MM.1S (cell line): ENCODE measurements at regions not wholly inside any gene's neighbourhood (a gene's known extent, or its start where the extent isn't known, plus 50 kb on each side); places are given as distances from the start of the nearest gene placed in this dataset.

Experiments
- DNase-seq: peaks from one replicate; pipeline ENCODE4 v3.0.0-alpha.2; 2015
- H2AFZ ChIP-seq: fragments of 300-600 bp; sonication (generic); 2 replicates; pipeline ENCODE4 v1.6.0; 2016; ENCODE audit warnings: antibody characterized with exemption, low read length
- H3F3A ChIP-seq: fragments of 300-600 bp; sonication (generic); 2 replicates; pipeline ENCODE4 v1.6.1; 2016; ENCODE audit warnings: mild to moderate bottlenecking, antibody characterized with exemption, low read length, moderate library complexity, mixed read lengths; ENCODE audit not compliant: insufficient read depth
- H3K27ac ChIP-seq: fragments of 300-600 bp; sonication (generic); 2 replicates; pipeline ENCODE4 v1.5.1; 2016; ENCODE audit warnings: mild to moderate bottlenecking, low read length
- H3K27me3 ChIP-seq: fragments of 300-600 bp; sonication (generic); replicated peaks from 2 replicates; pipeline ENCODE4 v1.6.0; 2016; ENCODE audit warnings: low read length; ENCODE audit not compliant: insufficient read depth
- H3K36me3 ChIP-seq: fragments of 300-600 bp; sonication (generic); replicated peaks from 2 replicates; pipeline ENCODE4 v1.6.1; 2016; ENCODE audit warnings: mild to moderate bottlenecking, low read length, mixed read lengths; ENCODE audit not compliant: insufficient read depth
- H3K4me1 ChIP-seq: fragments of 300-600 bp; sonication (generic); 2 replicates; pipeline ENCODE4 v1.6.1; 2016; ENCODE audit warnings: low read length, mixed read lengths
- H3K4me2 ChIP-seq: fragments of 300-600 bp; sonication (generic); 2 replicates; pipeline ENCODE4 v1.6.0; 2016; ENCODE audit warnings: low read depth, low read length
- H3K4me3 ChIP-seq: fragments of 300-600 bp; sonication (generic); 2 replicates; pipeline ENCODE4 v1.5.1; 2016; ENCODE audit warnings: low read length, mixed read lengths
- H3K79me2 ChIP-seq: fragments of 300-600 bp; sonication (generic); 2 replicates; pipeline ENCODE4 v1.6.1; 2016; ENCODE audit warnings: mixed run types, low read length, mixed read lengths
- H3K9ac ChIP-seq: fragments of 300-600 bp; sonication (generic); 2 replicates; pipeline ENCODE4 v1.6.1; 2016; ENCODE audit warnings: low read length, mixed read lengths
- H3K9me2 ChIP-seq: fragments of 300-600 bp; sonication (generic); replicated peaks from 2 replicates; pipeline ENCODE4 v1.6.1; 2016; ENCODE audit warnings: mild to moderate bottlenecking, low read length, mixed read lengths; ENCODE audit not compliant: insufficient read depth
- H3K9me3 ChIP-seq: fragments of 300-600 bp; sonication (generic); replicated peaks from 2 replicates; pipeline ENCODE4 v1.6.1; 2016; ENCODE audit warnings: mild to moderate bottlenecking, low read length, mixed read lengths; ENCODE audit not compliant: insufficient read depth
- H4K20me1 ChIP-seq: fragments of 300-600 bp; sonication (generic); 2 replicates; pipeline ENCODE4 v1.6.1; 2016; ENCODE audit warnings: mild to moderate bottlenecking, low read length, moderate library complexity, mixed read lengths; ENCODE audit not compliant: insufficient read depth
- EZH2 ChIP-seq: fragments of 300-600 bp; sonication (generic); optimal IDR thresholded peaks from 2 replicates; pipeline ENCODE3; 2017; ENCODE audit warnings: low read depth, mild to moderate bottlenecking, antibody characterized with exemption, low read length, mixed read lengths
- EZH2phosphoT487 ChIP-seq: fragments of 300-600 bp; sonication (generic); IDR thresholded peaks from 2 replicates; pipeline ENCODE4 v1.6.1; 2018; ENCODE audit warnings: antibody characterized with exemption, low read length
- TF ChIP-seq, protein P1 (sequence below): fragments of 300-600 bp; sonication (generic); IDR thresholded peaks from 2 replicates; pipeline ENCODE4 v1.5.1; 2016; ENCODE audit warnings: antibody characterized with exemption, low read length, mixed read lengths

DNA sequence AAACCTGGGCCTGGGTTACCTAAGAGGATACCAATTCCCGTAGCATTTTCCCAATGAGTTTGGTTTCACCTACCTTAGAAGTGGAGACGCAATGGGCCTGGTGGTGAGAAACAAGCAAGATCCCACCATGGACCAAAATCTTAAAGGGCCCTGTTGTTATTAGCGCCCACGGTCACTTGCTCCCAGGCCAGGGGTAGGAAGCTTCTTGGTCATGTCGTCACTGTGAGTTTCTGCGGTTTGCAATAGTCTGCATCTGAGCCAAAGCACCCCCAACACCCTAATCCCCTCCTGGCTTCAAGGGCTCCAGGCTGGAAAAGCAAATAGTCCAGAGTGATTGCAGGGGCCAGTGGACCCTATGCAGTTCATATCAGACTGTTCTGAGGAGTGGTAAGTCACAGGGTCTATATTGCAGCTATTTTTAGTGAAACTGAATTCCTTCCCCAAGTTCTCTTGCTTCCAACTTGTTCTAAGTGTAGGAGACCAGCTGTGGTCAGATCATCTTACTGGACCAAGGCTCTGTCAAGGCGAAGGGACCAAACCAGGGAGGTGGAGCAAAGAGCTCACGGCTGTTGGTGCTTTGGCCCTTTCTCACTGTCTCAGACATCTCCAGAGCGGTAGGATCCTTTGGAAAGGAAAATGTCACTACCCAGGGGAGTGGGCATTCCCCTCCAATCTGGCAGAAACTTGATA is 307.9 kb upstream of the F9 start:
- H2AFZ ChIP-seq, result no peak overlapping the region

DNA sequence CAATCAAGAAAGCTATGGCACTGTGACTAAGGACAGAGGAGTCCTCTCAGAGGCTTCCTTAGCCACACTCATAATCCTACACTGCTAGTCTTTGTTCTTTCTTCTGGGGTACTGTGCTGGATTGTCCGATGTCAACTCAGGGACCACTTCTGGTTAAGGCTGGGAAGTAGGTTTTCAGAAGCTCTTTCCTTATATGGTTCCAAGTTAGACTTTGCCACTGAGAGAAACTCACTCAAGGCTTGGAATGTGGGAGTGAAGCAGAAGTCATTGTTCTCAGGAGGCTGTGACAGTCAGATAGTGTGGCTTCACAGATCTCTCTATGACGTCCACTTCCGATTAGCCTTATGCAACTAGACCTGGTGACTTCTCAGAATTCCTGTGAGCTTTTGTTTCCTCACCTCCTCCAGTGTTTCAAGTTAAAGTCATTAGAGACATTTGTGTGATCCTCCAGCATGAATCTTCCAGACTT is 317.3 kb upstream of the F9 start:
- Histone ChIP-seq H3K27me3 (no peaks in the 10 kb centered on the region), H3K4me2 (no peak overlapping the region)

More for the DNA sequence above, 307.9 kb upstream of the F9 start:
- H3K27me3 ChIP-seq, result no peaks in the 10 kb centered on the region
- no peak overlapping the region for H3K4me3 ChIP-seq
- no peaks in the 10 kb centered on the region for H3K79me2 ChIP-seq
- no peaks in the 10 kb centered on the region for H4K20me1 ChIP-seq
- no peaks in the 10 kb centered on the region for H3K36me3 ChIP-seq
- no peak overlapping the region for H3K9ac ChIP-seq
- no peak overlapping the region for H3K27ac ChIP-seq
- no peaks in the 10 kb centered on the region for H3F3A ChIP-seq
- H3K4me2 ChIP-seq, result no peak overlapping the region
- no peaks in the 10 kb centered on the region for H3K9me3 ChIP-seq
- TF ChIP-seq EZH2 (no peak), EZH2phosphoT487 (no peak)
- TF ChIP-seq, protein P1, sequence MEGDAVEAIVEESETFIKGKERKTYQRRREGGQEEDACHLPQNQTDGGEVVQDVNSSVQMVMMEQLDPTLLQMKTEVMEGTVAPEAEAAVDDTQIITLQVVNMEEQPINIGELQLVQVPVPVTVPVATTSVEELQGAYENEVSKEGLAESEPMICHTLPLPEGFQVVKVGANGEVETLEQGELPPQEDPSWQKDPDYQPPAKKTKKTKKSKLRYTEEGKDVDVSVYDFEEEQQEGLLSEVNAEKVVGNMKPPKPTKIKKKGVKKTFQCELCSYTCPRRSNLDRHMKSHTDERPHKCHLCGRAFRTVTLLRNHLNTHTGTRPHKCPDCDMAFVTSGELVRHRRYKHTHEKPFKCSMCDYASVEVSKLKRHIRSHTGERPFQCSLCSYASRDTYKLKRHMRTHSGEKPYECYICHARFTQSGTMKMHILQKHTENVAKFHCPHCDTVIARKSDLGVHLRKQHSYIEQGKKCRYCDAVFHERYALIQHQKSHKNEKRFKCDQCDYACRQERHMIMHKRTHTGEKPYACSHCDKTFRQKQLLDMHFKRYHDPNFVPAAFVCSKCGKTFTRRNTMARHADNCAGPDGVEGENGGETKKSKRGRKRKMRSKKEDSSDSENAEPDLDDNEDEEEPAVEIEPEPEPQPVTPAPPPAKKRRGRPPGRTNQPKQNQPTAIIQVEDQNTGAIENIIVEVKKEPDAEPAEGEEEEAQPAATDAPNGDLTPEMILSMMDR, result no peak
- peaks cover 29% of the 10 kb centered on the region for H3K4me1 ChIP-seq
- DNase-seq, result no peak
- no peaks in the 10 kb centered on the region for H3K9me2 ChIP-seq

DNA sequence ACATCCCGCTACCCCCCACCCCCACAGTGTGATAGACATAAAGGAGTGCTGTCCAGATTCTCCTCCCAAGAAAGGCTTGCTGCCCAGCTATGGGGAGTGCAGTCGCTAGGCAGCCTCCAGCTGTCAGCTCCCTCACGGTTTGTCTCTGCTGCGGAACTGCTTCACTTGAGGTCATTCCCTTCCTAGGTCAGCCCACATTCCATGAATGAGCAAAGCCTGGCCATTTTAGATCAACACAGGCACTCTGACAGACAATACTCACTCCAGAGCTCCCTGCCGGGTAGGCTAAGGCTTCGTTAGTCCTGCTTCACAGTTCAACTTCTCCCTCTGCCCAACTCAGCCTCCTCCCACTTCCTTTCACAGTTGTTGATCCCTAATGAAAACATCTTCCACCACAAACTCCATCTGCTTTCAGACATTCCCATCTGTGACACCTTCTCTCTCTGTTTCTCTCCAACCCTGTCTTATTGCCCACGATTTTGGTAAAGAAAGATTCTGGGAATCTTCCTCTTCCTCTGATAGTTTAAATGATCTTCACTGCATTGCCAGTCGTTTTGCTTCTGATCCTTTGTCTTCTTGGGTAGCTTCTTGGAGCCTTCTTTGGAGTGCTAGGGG is 318.9 kb upstream of the F9 start:
- no peak for DNase-seq

More for the DNA sequence above, 317.3 kb upstream of the F9 start:
- no peaks in the 10 kb centered on the region for H3K4me1 ChIP-seq
- no peak overlapping the region for H3K9ac ChIP-seq
- no peaks in the 10 kb centered on the region for H4K20me1 ChIP-seq
- H3K27ac ChIP-seq, result no peak overlapping the region
- no peak for DNase-seq
- no peak overlapping the region for H2AFZ ChIP-seq
- no peak for TF ChIP-seq EZH2
- no peak for TF ChIP-seq EZH2phosphoT487
- TF ChIP-seq, protein P1, result no peak
- no peaks in the 10 kb centered on the region for H3K79me2 ChIP-seq
- no peaks in the 10 kb centered on the region for H3K9me3 ChIP-seq
- no peaks in the 10 kb centered on the region for H3F3A ChIP-seq
- H3K9me2 ChIP-seq, result no peaks in the 10 kb centered on the region
- H3K4me3 ChIP-seq, result no peak overlapping the region
- no peaks in the 10 kb centered on the region for H3K36me3 ChIP-seq

More for the DNA sequence above, 318.9 kb upstream of the F9 start:
- Histone ChIP-seq H3K4me2 (no peak overlapping the region), H3K79me2 (no peaks in the 10 kb centered on the region), H3K36me3 (no peaks in the 10 kb centered on the region), H3K27me3 (no peaks in the 10 kb centered on the region), H3K9me3 (no peaks in the 10 kb centered on the region), H4K20me1 (no peaks in the 10 kb centered on the region), H3K4me3 (no peak overlapping the region), H3K4me1 (no peaks in the 10 kb centered on the region), H2AFZ (no peak overlapping the region), H3F3A (no peaks in the 10 kb centered on the region), H3K9me2 (no peaks in the 10 kb centered on the region), H3K9ac (no peak overlapping the region), H3K27ac (no peak overlapping the region)
- TF ChIP-seq, protein P1, result no peak
- TF ChIP-seq EZH2 (no peak), EZH2phosphoT487 (no peak)
